Activated CD4-positive, alpha-beta T cell treated with anti-CD3 and anti-CD28 coated beads for 4 hours (primary cell): ENCODE measurements at regions not wholly inside any gene's neighbourhood (a gene's known extent, or its start where the extent isn't known, plus 50 kb on each side); places are given as distances from the start of the nearest gene placed in this dataset.
"Not testable (repeated sequence)": the region's sequence is repeated elsewhere in the genome, so short reads cannot be mapped to it uniquely, and the experiment has no call there.

Experiments used
- DNase-seq, 2 donors: peaks; one replicate each; pipeline ENCODE4 v3.0.0-alpha.2; 2020

- no peak for DNase-seq
Measured at GRCh38 chr2:59383473-59383872, 1142.3 kb upstream of the FANCL start.

GRCh38 chr2:59378127-59378526 is 1137.0 kb upstream of the FANCL start:
- no peak for DNase-seq

- no peak for DNase-seq
Measured at GRCh38 chr2:59366288-59366687, 1125.2 kb upstream of the FANCL start.

GRCh38 chr2:59354498-59354897 is 1113.4 kb upstream of the FANCL start:
- DNase-seq: no peak

- DNase-seq: no peak
Measured at GRCh38 chr2:59353306-59353921, 1112.3 kb upstream of the FANCL start.

DNA sequence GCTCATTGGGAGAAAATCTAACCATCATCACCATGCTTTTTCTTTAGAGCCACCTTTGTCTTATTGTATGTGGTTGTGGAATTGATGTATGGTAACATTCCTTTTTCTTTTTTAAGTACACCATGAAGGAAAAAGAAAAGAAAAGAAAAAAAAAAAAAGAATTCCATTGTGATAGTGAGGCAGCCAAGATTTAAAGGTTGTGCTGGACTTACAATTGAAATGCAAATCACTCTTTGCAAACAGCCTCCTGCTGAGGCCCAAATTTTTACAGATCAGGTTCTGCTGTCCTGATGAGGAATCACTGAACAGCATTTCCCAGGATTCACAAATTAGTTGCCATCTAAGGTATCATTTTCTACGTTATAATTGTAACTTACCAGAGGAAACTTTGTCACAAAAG is 1101.0 kb upstream of the FANCL start:
- DNase-seq: no peak

DNA sequence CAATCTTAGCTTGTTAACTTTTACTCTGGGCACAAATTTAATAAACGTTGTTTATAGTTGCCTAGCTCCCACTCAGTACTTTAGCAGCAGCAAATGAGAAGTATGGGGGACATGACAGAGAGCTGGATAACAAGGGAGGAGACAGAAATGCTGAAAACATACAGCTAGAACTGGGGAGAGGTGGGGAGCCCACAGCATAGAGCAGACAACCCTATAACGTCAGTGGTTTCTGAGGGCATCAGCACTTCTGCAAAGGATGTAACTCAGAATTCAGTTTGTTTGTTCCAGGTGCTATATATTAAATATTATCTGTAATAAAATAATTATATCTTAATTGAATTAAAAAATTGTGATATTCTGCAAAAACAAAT is 1098.7 kb upstream of the FANCL start:
- no peak for DNase-seq

DNA sequence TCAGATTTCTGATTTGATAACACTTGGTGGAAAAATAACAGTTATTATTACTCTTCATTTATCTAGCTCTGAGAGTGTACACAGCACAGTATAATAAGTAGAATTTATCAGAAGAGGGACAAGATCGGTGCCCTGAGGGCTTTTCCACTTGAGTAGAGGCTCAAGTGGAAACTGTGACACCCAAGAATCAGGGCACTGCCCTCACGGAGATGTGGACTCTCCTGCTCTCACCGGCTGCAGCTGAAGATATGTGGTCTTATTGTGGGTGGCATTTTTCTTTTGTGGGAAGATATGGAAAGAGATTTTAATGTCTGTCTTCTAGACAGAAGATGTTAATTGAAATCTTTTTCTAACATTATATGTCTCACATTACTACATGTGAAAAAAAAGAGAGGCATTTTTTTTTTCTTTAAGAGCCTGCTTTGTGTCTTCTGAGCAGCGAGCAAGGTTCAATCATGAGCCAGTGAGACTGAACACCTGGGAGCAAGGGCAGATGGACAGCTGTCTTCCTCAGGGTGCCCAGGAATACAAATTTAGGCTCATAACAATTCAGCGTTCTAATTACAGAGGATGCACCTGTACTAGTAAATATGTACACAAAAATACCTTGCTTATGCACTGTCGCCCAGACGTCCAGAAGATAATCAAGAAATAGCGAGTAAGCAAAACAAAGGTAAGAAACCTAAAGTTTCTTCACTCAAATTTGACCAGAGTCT is 1098.2 kb upstream of the FANCL start:
- no peak for DNase-seq

DNA sequence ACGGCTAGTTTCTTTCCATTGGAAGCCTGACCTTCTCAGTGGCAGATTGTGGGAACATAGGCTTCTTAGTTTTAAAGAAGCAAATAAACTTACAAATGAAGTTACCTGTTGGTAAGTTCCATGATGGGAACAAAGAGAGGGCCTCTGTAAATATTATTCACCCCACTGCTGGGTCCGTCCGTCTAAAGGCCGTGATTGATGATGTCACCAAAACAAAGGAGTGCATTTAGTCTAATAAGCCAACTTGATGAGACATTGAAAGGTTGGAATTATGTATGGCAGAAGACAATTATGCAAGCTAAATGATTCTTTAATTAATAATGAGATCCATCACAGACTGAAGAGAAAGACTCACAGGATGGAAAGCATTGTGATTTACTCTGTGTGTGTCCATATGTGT is 1091.9 kb upstream of the FANCL start:
- no peak for DNase-seq

- DNase-seq: not testable (repeated sequence)
Measured at GRCh38 chr2:59326581-59327365, 1085.6 kb upstream of the FANCL start.

GRCh38 chr2:59322870-59323269 is 1081.7 kb upstream of the FANCL start:
- no peak for DNase-seq

DNA sequence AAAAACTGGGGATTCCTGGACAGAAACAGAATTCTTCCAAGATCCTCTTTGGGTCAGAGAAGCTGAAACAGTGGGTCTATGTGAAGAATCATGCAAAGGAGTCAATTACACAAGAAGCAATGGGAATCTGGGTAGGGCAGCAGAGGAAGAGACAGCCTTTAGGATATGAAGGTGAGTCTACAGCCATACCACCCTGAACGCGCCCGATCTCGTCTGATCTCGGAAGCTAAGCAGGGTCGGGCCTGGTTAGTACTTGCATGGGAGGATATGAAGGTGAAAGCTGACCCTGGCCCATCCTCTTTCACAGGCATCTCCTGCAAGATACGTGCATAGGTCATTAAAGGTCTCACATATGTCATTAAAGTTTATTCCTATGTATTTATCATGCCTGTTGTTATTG is 1080.9 kb upstream of the FANCL start:
- DNase-seq: no peak

GRCh38 chr2:59314031-59314766 is 1073.1 kb upstream of the FANCL start:
- DNase-seq: no peak

- DNase-seq: no peak
Measured at GRCh38 chr2:59312967-59313940, 1072.1 kb upstream of the FANCL start.

GRCh38 chr2:59312029-59312428 is 1070.9 kb upstream of the FANCL start:
- DNase-seq: no peak

- DNase-seq: no peak
Measured at GRCh38 chr2:59308108-59308507, 1067.0 kb upstream of the FANCL start.

DNA sequence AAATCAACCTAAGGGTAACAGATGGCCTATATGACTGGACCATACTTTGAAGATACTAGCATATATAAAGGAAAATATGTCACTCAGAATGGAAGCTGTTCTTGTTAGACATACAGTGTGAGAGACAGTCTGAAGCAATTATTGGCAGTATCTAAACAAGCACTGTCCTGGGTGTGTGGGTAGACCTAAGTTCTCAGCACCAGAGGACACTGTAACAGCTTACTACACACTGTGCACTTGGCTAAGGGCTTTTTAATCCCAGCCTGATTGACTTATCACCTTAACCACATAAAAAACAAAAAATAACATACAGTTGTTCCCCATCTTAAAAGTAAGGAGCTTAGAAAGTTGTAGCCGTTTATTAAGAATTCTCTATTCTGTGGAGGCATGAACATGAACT is 1066.1 kb upstream of the FANCL start:
- DNase-seq: no peak

GRCh38 chr2:59303272-59303671 is 1062.1 kb upstream of the FANCL start:
- no peak for DNase-seq

DNA sequence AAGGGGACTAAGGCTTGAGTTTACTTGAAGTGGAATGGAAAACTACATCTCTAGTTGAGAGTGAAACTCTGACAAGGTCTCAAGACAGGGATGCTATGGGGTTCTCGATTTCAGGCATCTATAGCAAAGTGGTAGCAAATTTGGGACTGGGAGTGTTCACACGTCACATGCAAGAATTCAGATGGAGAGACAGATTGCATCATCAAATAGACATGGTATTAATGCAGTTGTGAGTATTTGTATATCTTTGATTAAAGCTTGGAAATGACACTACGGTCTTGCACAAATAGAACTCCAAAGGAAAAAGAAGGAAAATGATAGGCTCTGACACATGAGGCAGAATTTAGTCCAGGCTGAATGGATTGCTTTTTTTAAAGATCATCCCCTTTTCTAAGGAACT is 1061.6 kb upstream of the FANCL start:
- DNase-seq: no peak

GRCh38 chr2:59301466-59302402 is 1060.6 kb upstream of the FANCL start:
- no peak for DNase-seq

DNA sequence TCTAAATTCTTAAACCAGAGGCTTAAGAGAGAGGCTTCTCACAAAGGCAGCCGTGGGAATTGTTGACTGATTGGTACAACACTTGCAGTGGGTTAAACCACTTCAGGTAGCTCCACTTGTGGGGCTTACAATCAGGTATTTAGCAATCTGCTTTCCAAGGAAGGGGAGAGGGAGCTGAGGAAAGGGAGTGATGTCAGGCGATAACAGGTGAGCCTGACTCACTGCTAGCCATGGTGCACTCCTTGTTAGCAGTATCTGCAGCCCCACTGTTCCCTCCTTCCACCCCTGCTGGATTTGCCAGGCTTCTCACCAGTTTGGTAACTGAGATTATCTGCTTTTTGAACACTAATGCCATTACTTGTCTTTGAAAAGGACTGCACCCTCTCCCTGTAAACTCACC is 1056.7 kb upstream of the FANCL start:
- no peak for DNase-seq
